Activated CD4-positive, CD25-positive, alpha-beta regulatory T cell treated with anti-CD3 and anti-CD28 coated beads, Interleukin-2, amount 50 U/mL, for 72 hours (primary cell): ENCODE measurements at regions not wholly inside any gene's neighbourhood (a gene's known extent, or its start where the extent isn't known, plus 50 kb on each side); places are given as distances from the start of the nearest gene placed in this dataset.

Experiments
- DNase-seq: peaks from one replicate; pipeline ENCODE4 v3.0.0; 2021

GRCh38 chr2:83517727-83518368 lies 941.2 kb downstream of the SUCLG1 start:
- no peak for DNase-seq

DNA sequence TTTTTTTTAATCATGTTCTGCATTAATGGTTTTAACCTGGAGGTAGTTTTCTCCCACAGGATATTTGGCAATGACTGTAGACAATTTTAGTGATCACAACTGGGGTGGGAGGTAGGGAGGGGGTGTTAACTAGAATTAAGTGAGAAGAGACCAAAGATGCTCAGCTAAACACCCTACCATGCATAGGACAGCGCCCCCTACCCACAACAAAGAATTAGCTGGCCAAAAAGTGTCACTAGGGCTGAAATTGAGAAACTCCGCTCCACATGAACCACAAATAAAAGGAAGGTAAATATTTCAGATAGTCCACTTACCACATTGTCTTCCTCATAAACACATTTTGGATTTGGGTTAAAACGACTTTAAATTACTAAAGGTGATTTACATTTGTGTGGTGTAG lies 942.6 kb downstream of the SUCLG1 start:
- no peak for DNase-seq

- DNase-seq = no peak
These were observed 971.6 kb downstream of the SUCLG1 start for GRCh38 chr2:83487451-83487850.

- no peak for DNase-seq
These were observed 977.6 kb downstream of the SUCLG1 start for GRCh38 chr2:83481436-83481835.

- no peak for DNase-seq
These were observed 981.0 kb downstream of the SUCLG1 start for GRCh38 chr2:83478037-83478436.

DNA sequence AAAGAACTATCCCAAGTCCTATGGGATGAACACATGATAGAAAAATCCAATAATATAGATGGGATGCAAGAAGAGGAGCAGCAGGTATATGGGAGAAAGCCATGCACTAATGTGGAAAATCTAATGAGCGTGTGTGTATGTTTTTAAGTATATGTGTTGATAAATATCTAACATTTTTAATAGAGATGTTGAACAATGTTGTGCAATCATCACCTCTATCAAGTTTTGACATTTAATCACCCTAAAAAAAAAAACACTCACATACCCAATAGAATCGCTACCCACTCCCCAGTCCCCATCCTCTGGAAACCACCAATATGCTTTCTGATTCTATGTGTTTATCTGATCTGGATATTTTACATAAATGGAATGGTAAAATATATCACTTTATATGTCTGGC lies 983.7 kb downstream of the SUCLG1 start:
- no peak for DNase-seq

- no peak for DNase-seq
These were observed 987.4 kb downstream of the SUCLG1 start for GRCh38 chr2:83471655-83472054.

- no peak for DNase-seq
These were observed 988.2 kb downstream of the SUCLG1 start for GRCh38 chr2:83470928-83471327.

- no peak for DNase-seq
These were observed 994.6 kb downstream of the SUCLG1 start for GRCh38 chr2:83464444-83464843.

GRCh38 chr2:83462881-83463280 lies 996.2 kb downstream of the SUCLG1 start:
- no peak for DNase-seq

DNA sequence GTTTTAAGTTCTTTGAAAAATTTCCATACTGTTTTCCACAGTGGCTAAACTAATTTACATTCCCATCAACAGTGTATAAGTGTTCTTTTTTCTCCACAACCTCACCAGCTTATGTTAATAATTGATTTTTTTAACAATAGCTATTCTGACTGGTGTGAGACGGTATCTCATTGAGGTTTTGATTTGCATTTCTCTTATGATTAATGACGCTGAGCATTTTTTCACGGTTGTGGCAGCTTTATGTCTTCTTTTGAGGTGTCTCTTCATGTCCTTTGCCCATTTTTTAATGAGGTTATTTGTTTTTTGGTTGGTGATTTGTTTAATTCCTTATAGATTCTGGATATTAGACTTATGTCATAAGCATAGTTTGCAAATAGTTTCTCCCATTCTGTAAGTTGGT lies 997.9 kb downstream of the SUCLG1 start:
- DNase-seq = no peak

- no peak for DNase-seq
These were observed 999.6 kb downstream of the SUCLG1 start for GRCh38 chr2:83459456-83459855.

DNA sequence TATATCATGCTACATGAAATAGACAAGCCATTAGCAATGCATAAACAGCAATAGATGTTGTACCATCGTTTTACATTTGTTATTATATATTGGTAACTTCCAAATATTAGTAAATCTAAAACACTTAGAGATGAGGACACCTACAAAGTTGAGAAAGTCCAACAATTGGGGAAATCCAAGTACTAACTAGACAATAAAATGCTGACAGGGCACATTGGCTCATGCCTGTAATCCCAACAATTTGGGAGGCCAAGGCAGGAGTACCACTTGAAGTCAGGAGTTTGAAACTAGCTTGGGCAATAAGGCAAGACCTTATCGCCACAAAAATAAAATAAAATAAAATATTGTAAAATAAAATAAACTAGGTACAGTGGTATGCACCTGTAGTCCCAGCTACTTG lies 1023.1 kb downstream of the SUCLG1 start:
- DNase-seq = no peak

DNA sequence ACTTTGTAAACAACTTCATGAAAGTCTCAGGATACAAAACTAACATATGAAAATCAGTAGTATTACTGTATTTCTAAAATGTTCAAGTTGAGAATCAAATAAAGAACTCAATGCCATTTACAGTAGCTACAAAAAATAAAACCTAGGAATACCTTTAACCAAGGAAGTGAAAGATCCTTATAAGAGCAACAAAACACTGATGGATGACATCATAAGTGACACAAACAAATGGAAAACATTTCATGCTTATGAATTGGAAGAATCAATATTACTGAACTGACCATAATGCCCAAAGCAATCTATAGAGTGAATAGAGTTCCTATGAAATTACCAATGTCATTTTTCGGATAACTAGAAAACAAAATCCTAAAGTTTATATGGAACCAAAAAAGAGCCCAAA lies 1038.1 kb downstream of the SUCLG1 start:
- no peak for DNase-seq

GRCh38 chr2:83394134-83394904 lies 1064.8 kb downstream of the SUCLG1 start:
- DNase-seq = no peak

DNA sequence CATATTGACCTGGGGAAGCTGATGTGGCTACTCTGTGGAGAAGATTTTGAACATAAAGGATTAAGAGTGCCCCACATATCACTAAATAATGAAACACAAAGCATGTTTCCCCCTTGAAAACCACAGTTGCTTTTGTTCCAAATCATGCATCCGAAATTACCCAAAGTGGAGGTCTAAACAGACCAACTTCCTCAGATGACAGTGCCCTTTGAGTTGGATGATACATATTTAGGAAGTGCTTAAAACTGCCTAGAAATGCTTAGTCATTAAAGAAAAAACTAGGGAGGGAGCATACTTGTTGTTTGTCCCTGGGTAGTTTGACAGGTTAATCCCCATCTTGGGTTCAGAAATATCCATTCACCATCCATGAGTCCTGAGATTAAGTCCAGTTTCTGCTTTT lies 1070.3 kb downstream of the SUCLG1 start:
- DNase-seq = no peak

DNA sequence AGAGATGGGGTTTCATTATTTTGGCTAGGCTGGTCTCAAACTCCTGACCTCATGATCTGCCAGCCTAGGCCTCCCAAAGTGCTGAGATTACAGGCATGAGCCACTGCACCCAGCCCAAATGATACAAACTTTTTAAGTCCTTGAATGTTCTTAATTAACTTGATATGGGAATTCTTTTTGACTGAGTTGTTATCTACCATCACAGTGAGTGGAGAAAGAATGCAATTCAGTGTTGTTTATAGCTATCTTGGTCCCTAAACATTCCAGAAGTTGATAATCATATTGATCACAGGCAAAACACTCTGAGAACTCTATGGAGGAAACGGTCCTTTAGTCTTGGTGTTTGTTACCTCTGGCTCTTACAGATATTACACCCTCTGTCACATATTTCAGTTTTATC lies 1072.5 kb downstream of the SUCLG1 start:
- DNase-seq = no peak

- no peak for DNase-seq
These were observed 1080.2 kb downstream of the SUCLG1 start for GRCh38 chr2:83378921-83379320.

DNA sequence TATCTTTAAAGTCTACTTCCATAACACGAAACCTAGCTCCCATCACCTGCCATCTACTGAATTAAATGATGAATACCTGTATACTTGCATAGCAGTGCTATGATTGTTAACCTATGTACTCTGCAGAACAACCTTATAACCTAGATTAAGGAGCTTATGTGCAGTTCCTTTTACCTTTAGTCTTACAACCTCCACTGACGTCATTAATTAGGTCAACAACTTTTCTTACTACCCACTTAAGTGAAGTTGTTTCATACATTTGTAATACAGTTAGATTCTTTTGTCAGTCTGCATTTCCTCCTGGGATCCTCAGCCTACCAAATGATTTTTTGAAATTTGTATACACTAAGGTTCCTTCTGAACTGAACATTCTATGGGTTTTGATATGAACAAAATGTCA lies 1082.3 kb downstream of the SUCLG1 start:
- DNase-seq = no peak

GRCh38 chr2:83370419-83370762 lies 1088.7 kb downstream of the SUCLG1 start:
- no peak for DNase-seq

GRCh38 chr2:83369601-83370418 lies 1089.3 kb downstream of the SUCLG1 start:
- DNase-seq = no peak

DNA sequence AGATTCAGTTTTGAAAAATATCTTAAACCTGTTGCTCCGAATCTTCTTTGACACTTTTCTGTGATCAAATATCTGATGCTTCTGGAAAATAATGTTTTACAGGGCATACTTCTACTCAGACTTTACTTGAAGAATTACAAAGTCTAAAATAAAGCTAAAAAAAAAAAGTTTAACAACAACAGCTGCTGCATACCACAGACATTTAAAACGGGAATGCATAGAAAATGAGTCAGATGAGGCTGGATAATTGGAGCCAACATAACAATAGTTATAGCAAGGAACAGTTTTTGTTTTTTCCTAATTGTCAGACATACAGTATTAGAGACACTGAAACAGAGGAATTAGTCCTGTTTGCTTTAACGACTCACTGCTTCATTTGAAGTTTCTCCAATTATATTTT lies 1090.2 kb downstream of the SUCLG1 start:
- DNase-seq = no peak

GRCh38 chr2:83368461-83368860 lies 1090.6 kb downstream of the SUCLG1 start:
- no peak for DNase-seq

DNA sequence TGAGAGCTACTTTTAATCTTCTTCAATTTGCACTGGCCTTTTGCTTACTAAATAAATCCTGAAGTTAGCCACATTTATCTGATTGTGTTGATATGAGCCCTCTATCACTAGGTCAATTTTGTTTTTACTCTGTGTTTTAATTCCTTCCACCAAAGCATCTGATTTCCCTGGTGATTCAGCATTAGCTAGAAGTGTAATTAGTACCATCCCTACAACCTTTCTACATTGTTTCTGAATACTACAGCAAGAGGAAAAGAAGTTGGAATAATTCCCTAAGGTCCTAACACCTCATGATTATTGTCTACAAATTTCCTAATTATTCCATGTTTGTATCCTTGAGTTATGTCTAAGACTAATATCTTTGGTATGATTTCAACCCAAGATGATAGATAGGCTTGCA lies 1093.6 kb downstream of the SUCLG1 start:
- no peak for DNase-seq
